Adrenal gland (tissue), 5 donors: ENCODE measurements at regions not wholly inside any gene's neighbourhood (a gene's known extent, or its start where the extent isn't known, plus 50 kb on each side); places are given as distances from the start of the nearest gene placed in this dataset.

Experiments used
- CTCF ChIP-seq, 6 experiments: fragments of 450-650 bp in 4 of 6; fragments of 200-600 bp in 2 of 6; sonication (generic) in 1 of 6; IDR thresholded peaks; 1 replicate in 5 of 6; 2 replicates in 1 of 6; pipeline versions ENCODE4 v1.5.1 to v1.8.0; 2016 to 2021; ENCODE audit warnings: antibody characterized with exemption in 6 of 6, mild to moderate bottlenecking in 2 of 6, moderate library complexity in 1 of 6
- POLR2A ChIP-seq, 2 donors: fragments of 450-650 bp; IDR thresholded peaks; one replicate each; pipeline ENCODE4 v1.6.1; 2017; ENCODE audit warnings: antibody characterized with exemption in 2 of 2, mild to moderate bottlenecking in 2 of 2, moderate library complexity in 1 of 2
- donor health status: DM: no; HTN: no; CAD: no.

GRCh38 chr13:90299238-90299637 lies 1048.2 kb upstream of the MIR17HG start:
- no peak for TF ChIP-seq CTCF (IDR thresholded peaks at IDR 0.05)
- no peak for TF ChIP-seq POLR2A (IDR thresholded peaks at IDR 0.05)
